NCI-H2029 treated with DMSO at 0.1 percent for 48 hours (cell line): ENCODE measurements at regions not wholly inside any gene's neighbourhood (a gene's known extent, or its start where the extent isn't known, plus 50 kb on each side); places are given as distances from the start of the nearest gene placed in this dataset.

Experiments
- DNase-seq: peaks from one replicate; lab custom pipeline; 2025; lab: John Stamatoyannopoulos, UW

DNA sequence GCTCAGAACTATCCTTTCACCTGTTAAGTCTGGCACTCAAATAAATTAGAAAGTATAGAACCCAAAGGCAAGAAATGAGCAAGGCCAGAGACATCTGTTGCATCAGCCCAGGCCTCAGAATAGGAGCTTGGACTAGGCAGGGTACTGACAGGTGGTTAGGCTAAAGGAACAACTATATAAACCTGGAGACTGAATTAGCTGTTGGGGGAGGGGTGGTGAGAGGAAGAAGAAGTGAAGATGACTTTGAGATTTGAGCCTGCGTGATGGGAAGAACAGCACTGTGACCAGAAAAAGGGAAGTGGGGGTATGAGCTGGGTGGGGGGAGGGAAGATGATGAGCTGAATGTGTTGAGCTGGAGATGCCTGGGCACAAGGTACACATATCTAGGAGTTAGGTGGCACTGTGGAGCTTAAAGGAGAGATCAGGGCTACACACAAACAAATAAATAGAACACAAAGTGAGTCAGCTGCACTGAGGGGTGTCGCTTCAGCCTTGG, 244.7 kb downstream of the PTEN start:
- no peak for DNase-seq

GRCh38 chr10:88110355-88110754, 246.9 kb downstream of the PTEN start:
- DNase-seq: no peak

DNA sequence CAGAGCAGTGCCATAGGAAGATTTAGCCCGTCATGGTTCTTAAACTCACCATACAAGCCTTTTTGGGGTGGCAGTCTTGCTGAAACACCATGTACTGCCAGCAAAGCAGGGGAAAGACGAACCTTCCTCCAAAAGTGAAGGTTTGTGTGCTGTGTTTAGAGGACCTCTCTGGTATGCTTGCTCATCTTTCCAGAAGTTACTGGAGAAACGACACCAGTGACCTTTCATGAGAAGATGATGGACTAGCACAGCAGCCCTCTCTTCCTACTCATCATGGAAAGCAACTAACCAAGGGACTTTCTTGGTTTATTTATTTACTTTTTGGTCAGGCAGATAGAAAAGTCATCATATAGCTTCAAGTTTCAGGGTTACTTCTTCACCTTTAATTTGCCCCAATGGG, 247.4 kb downstream of the PTEN start:
- no peak for DNase-seq

DNA sequence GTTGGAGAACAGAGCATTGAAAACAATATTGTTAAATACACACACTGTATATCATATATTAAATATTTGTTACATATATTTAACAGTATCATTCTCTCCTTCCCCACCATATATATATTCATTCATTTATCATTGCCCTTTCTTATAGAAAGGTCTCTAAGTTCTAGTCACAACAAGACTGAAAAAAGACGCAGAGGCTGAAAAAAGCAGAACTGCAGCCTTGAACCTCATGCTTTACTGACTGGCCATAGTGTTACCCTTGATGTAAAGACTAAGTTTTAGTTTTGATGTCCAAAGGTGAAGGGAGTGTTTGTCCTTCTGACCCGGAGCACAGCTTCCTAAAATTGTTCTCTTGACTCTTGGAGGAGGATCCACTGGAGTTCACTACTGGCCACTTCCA, 247.9 kb downstream of the PTEN start:
- DNase-seq: no peak

GRCh38 chr10:88113232-88113631, 249.8 kb downstream of the PTEN start:
- DNase-seq: no peak

- no peak for DNase-seq
Measured at GRCh38 chr10:88113657-88114272, 250.3 kb downstream of the PTEN start.

- no peak for DNase-seq
Measured at GRCh38 chr10:88114368-88114767, 250.9 kb downstream of the PTEN start.

DNA sequence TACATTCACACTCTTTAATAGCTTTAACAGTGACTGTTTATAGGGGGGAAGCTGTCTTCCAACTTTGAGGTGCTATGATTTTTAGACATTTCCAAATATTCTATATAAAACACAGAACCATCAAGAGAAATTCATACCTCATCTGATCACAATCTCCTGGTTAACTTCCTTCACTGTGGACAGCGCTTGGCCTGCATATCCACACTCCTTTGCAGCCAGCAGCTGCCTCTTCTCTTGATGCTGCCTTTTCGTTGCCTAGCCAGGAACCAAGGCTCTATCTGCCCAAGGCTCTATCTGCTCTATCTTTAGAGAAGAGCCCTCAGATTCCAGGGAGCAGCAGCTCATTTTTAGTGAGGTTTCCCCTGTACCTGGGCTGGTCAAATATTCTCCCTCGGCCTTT, 252.0 kb downstream of the PTEN start:
- no peak for DNase-seq

DNA sequence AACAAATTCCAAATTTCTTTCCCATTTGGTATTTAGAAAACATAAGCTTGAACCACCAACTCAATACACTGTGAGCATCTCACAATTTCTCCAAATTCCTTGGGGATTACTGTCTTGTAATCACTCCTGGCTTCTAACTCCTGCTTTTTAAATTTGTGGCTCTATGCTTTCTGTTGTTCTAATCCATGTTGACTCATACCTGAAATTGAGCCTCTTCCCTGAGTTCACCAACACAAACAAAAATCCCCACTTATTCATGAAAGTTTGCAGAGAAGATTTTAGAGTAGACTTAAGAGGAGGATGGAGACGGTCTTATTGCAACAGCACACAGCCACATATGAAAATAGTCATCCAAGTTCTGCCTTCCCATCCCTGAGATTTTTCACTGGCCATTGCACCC, 252.5 kb downstream of the PTEN start:
- DNase-seq: no peak

DNA sequence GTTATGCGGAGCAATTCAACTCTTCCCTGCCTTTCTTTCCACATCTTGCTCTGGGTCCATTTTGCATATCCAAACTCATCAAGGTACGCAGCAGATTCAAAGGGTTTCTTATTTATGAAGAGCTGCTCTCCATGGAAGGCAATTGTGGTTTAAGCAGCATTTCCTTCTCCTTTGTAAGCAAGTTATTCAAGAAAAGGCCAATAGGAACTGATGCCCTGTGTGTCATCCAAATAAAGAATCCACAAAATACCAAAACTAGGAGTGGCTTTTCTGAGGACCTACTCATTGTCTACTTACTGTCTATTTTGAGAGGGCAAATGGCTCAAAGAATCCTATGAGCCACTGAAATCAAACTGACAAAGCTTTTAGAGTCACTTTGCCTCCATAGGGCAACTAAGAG, 253.1 kb downstream of the PTEN start:
- DNase-seq: no peak

GRCh38 chr10:88116971-88117626, 253.7 kb downstream of the PTEN start:
- no peak for DNase-seq

GRCh38 chr10:88117869-88118632, 254.6 kb downstream of the PTEN start:
- no peak for DNase-seq

DNA sequence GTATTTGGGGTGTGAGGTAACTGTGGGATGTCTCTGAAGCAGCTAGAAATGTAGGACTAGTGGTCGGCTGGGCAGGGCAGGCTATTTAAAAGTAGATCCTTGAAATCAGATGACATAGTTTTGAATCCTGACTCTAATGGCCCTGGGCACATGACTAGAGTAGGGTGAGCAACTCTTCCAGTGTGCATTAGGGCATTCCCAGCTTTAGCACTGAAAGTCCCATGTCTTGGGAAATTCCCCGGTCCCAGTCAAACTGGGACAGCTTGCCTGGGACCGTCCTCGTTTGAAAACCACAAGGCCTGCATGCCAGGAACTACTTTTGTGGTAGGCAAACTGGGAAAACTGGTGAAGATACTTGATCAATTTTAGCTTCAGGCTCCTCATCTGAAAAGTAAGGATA, 255.3 kb downstream of the PTEN start:
- DNase-seq: no peak

DNA sequence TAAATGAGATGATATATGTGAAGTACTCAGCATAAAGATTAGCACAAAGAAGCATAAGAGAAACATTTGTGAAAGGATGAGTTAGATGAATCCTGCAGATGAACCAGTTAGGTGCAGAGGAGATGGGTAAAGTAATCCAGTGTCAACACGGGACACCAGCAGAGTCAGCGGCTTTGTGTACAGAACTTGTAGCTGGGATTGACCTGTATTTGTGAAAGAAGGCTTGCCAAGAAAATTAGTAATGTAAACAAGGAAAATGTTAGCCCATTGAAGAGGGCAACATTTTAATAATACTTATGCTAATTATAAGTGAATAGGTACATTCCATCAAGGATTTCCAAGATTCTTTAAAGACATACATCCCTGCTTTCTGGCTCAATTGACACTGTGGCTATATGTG, 255.7 kb downstream of the PTEN start:
- DNase-seq: no peak

DNA sequence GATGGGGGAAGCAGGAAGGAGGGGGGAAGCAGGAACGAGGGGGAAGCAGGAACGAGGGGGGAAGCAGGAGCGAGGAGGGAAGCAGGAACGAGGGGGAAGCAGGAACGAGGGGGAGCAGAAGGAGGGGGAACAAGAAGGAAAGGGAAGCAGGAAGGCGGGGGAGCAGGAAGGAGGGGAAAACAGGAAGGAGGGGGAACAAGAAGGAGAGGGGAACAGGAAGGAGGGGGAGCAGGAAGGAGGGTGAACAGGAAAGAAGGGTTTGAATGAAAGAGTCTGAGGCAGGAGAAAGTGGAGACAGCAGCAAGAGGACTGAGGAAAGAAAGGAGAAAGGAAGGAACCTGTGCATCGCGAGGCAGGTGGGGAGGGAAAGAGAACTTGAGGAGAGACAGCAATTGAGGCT, 256.6 kb downstream of the PTEN start:
- no peak for DNase-seq

DNA sequence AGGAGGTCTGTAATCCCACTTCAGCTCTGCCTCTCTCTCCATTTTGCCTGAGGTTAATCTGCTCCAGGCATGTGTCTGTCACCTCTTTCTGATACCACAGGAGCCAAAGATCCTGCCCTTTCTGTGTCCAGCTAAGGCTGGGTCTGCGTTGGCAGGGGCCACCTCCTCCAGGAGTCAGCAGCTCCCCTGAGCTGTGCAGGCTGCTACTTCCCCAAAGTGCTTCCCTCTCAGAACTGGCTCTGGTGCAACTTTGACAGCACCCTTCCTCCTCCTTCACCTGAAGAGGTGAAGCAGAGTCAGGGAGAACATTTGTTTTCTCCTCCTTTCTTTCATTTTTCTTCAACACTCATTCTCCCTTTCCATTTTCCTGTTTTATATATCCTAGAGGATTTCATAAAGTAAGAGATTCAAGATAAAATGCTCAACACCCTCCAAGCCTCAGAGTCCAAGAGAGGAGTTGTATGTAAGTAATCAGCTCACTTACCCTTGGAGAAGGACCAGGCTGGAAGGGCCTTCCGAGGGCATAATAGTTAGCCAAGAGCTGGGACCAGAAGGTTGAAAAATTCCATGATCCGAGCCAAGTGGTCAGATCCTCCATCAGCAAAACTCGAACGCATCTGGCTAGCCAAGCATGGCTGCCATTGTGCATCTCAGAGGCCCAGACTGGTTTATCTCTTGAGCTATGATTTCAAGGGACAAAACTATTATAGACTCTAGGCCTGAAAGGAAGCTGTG, 257.3 kb downstream of the PTEN start:
- no peak for DNase-seq

DNA sequence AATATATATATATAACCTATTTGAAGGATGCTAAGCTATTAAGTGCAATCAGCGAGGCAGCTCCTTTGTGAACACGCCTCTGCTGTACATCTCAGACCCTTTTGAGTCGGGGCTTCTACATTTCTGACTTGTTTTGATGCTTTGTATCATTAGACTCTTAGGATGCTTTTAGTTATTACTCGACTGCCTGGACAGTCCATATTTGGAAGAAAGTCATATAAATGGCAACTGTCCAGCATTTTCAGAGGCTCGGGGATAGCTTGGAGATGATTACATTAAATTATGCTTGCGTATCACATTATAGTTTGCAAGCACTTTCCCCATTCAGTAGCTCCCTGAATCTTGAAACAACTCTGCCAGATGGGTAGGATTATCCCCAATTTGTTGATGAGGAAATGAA, 257.9 kb downstream of the PTEN start:
- no peak for DNase-seq

DNA sequence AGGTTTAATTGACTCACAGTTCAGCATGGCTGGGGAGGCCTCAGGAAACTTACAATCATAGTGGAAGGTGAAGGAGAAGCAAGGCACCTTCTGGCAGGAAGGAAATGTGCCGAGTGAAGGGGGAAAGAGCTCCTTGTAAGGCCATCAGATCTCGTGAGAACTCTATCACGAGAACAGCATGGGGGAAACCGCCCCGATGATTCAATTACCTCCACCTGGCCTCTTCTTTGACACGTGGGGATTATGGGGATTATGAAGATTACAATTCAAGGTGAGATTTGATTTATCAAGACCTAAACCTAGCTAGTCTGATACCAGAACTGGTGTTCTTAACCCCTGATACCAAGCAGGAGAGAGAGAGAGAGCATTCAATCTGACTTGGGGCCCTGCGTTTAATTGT, 258.7 kb downstream of the PTEN start:
- DNase-seq: no peak

GRCh38 chr10:88122576-88122975, 259.2 kb downstream of the PTEN start:
- DNase-seq: no peak

- DNase-seq: no peak
Measured at GRCh38 chr10:88125766-88126165, 262.3 kb downstream of the PTEN start.

GRCh38 chr10:88126699-88127098, 263.3 kb downstream of the PTEN start:
- no peak for DNase-seq

DNA sequence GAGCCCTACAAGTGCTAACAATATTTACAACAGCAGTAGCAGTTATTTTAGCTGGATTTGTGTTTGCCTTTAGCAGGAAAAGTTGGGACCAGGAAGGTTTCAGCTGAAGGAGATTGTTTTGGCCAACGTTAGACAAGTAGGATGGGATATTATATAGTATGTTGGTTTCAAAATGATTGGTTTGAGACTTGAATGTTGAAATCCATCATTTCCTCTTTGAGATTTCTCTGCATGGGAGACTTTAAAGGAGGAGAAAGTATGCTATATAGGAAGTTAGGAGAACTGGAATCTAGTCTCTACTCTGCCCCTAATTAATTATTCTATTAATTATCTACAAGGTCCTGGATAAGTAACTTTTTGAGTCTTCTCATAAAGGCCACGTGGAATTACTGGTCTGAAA, 263.8 kb downstream of the PTEN start:
- no peak for DNase-seq

- DNase-seq: no peak
Measured at GRCh38 chr10:88127766-88128165, 264.3 kb downstream of the PTEN start.
